Nephron progenitor cell (in vitro differentiated cells): ENCODE measurements at regions not wholly inside any gene's neighbourhood (a gene's known extent, or its start where the extent isn't known, plus 50 kb on each side); places are given as distances from the start of the nearest gene placed in this dataset.

Experiments
- DNase-seq: peaks from one replicate; pipeline ENCODE4 v3.0.0; 2021
- H3K27ac Mint-ChIP-seq: 2 replicates; pipeline ENCODE4 v1.8.0; 2021; ENCODE audit warnings: mild to moderate bottlenecking, moderate library complexity, mixed read lengths
- H3K27me3 Mint-ChIP-seq: 2 replicates; pipeline ENCODE4 v1.8.0; 2021; ENCODE audit warnings: mild to moderate bottlenecking, low read depth, mixed read lengths; ENCODE audit not compliant: poor library complexity
- H3K36me3 Mint-ChIP-seq: 2 replicates; pipeline ENCODE4 v1.8.0; 2021; ENCODE audit warnings: low read depth, mixed read lengths
- H3K4me1 Mint-ChIP-seq: 2 replicates; pipeline ENCODE4 v1.8.0; 2021; ENCODE audit warnings: mixed read lengths
- H3K4me3 Mint-ChIP-seq: 2 replicates; pipeline ENCODE4 v1.8.0; 2021; ENCODE audit warnings: mild to moderate bottlenecking, moderate library complexity, mixed read lengths
- H3K9me3 Mint-ChIP-seq: 2 replicates; pipeline ENCODE4 v1.8.0; 2021; ENCODE audit warnings: mild to moderate bottlenecking, moderate library complexity, mixed read lengths
- CTCF ChIP-seq: fragments of 200-600 bp; sonication (generic); IDR thresholded peaks from 2 replicates; pipeline ENCODE4 v1.5.0; 2021; ENCODE audit warnings: antibody characterized with exemption

- H3K27me3 Mint-ChIP-seq: peaks cover 3% of the 10 kb centered on the region
Observed at GRCh38 chr4:12403175-12403574, 974.5 kb upstream of the HS3ST1 start.

GRCh38 chr4:12399781-12400180 is 971.1 kb upstream of the HS3ST1 start:
- H3K27ac Mint-ChIP-seq: no peak overlapping the region
- H3K9me3 Mint-ChIP-seq: no peaks in the 10 kb centered on the region

More at GRCh38 chr4:12403175-12403574, 974.5 kb upstream of the HS3ST1 start:
- DNase-seq: no peak
- TF ChIP-seq CTCF: no peak
- no peaks in the 10 kb centered on the region for H3K4me1 Mint-ChIP-seq
- H3K9me3 Mint-ChIP-seq: no peaks in the 10 kb centered on the region
- H3K36me3 Mint-ChIP-seq: no peaks in the 10 kb centered on the region
- H3K4me3 Mint-ChIP-seq: no peak overlapping the region
- H3K27ac Mint-ChIP-seq: no peak overlapping the region

GRCh38 chr4:12393631-12394262 is 965.1 kb upstream of the HS3ST1 start:
- Mint-ChIP-seq H3K27ac (no peak overlapping the region), H3K36me3 (no peaks in the 10 kb centered on the region), H3K4me1 (no peaks in the 10 kb centered on the region), H3K4me3 (no peak overlapping the region), H3K27me3 (no peaks in the 10 kb centered on the region), H3K9me3 (no peaks in the 10 kb centered on the region)
- no peak for TF ChIP-seq CTCF
- no peak for DNase-seq

More at GRCh38 chr4:12399781-12400180, 971.1 kb upstream of the HS3ST1 start:
- H3K36me3 Mint-ChIP-seq: no peaks in the 10 kb centered on the region
- no peak for DNase-seq
- H3K27me3 Mint-ChIP-seq: peaks cover 3% of the 10 kb centered on the region
- TF ChIP-seq CTCF: no peak
- no peak overlapping the region for H3K4me3 Mint-ChIP-seq
- no peaks in the 10 kb centered on the region for H3K4me1 Mint-ChIP-seq

- H3K36me3 Mint-ChIP-seq: no peaks in the 10 kb centered on the region
- no peak overlapping the region for H3K4me3 Mint-ChIP-seq
- no peaks in the 10 kb centered on the region for H3K27me3 Mint-ChIP-seq
- no peak for DNase-seq
- no peak for TF ChIP-seq CTCF
- no peaks in the 10 kb centered on the region for H3K4me1 Mint-ChIP-seq
- H3K9me3 Mint-ChIP-seq: no peaks in the 10 kb centered on the region
- H3K27ac Mint-ChIP-seq: no peak overlapping the region
Observed at GRCh38 chr4:12389604-12390003, 960.9 kb upstream of the HS3ST1 start.

- H3K36me3 Mint-ChIP-seq: no peaks in the 10 kb centered on the region
- DNase-seq: no peak
- no peak for TF ChIP-seq CTCF
- no peak overlapping the region for H3K27ac Mint-ChIP-seq
- H3K4me3 Mint-ChIP-seq: no peak overlapping the region
- peaks cover 17% of the 10 kb centered on the region for H3K9me3 Mint-ChIP-seq
- H3K4me1 Mint-ChIP-seq: no peaks in the 10 kb centered on the region
- no peaks in the 10 kb centered on the region for H3K27me3 Mint-ChIP-seq
Observed at GRCh38 chr4:12382567-12382966, 953.9 kb upstream of the HS3ST1 start.

GRCh38 chr4:12379191-12379590 is 950.5 kb upstream of the HS3ST1 start:
- H3K4me3 Mint-ChIP-seq: no peak overlapping the region
- H3K9me3 Mint-ChIP-seq: peaks cover 17% of the 10 kb centered on the region

More at GRCh38 chr4:12379191-12379590, 950.5 kb upstream of the HS3ST1 start:
- no peak for TF ChIP-seq CTCF
- Mint-ChIP-seq H3K4me1 (no peaks in the 10 kb centered on the region), H3K36me3 (no peaks in the 10 kb centered on the region), H3K27me3 (no peaks in the 10 kb centered on the region), H3K27ac (no peak overlapping the region)
- no peak for DNase-seq
